Gastrocnemius medialis (tissue), 4 donors: ENCODE measurements at regions not wholly inside any gene's neighbourhood (a gene's known extent, or its start where the extent isn't known, plus 50 kb on each side); places are given as distances from the start of the nearest gene placed in this dataset.

ENCODE experiments used
- ATAC-seq, 2 donors: fragments of 150-250 bp; one replicate each; pipeline ENCODE4 v1.9.1; 2016
- DNase-seq, 2 donors: peaks; one replicate each; pipeline ENCODE4 v3.0.0-alpha.2; 2019
- H3K27ac ChIP-seq, 4 donors: fragments of 200-600 bp; sonication (generic); 1 replicate in 1 of 4; 2 replicates in 3 of 4; pipeline ENCODE4 v1.5.1; 2016 to 2018; ENCODE audit warnings: mild to moderate bottlenecking in 2 of 4, moderate library complexity in 1 of 4
- H3K27me3 ChIP-seq, 3 donors: fragments of 200-600 bp; sonication (generic) in 2 of 3; 1 replicate in 1 of 3; 2 replicates in 2 of 3; pipeline versions ENCODE4 v1.5.1 to v1.6.0; 2016 to 2019; ENCODE audit warnings: mild to moderate bottlenecking in 1 of 3, moderate library complexity in 1 of 3
- H3K36me3 ChIP-seq, 2 donors: fragments of 200-600 bp; sonication (generic) in 1 of 2; one replicate each; pipeline ENCODE4 v1.5.1; 2017 to 2018
- H3K4me1 ChIP-seq, 2 donors: fragments of 200-600 bp; sonication (generic) in 1 of 2; one replicate each; pipeline ENCODE4 v1.5.1; 2016 to 2017; ENCODE audit warnings: mild to moderate bottlenecking in 2 of 2
- H3K4me3 ChIP-seq, 4 donors: fragments of 200-600 bp; sonication (generic) in 3 of 4; 1 replicate in 1 of 4; 2 replicates in 3 of 4; pipeline ENCODE4 v1.5.1; 2016 to 2019; ENCODE audit warnings: mild to moderate bottlenecking in 2 of 4
- H3K9me3 ChIP-seq, 3 donors: fragments of 200-600 bp; sonication (generic) in 2 of 3; 1 replicate in 1 of 3; 2 replicates in 2 of 3; pipeline ENCODE4 v1.5.1; 2016 to 2019
- POLR2A ChIP-seq, 2 donors: fragments of 450-650 bp; IDR thresholded peaks; one replicate each; pipeline ENCODE4 v1.6.1; 2017; ENCODE audit warnings: antibody characterized with exemption in 2 of 2, mild to moderate bottlenecking in 2 of 2, moderate library complexity in 2 of 2
- in situ Hi-C, 4 donors: fragments of 200-750 bp; cut with MboI; loops; one replicate each; pipeline versions ENCODE4 v1.15.0 to v1.8.0; 2017; ENCODE audit warnings: low sequenced_read_pairs in 4 of 4
- intact Hi-C: fragments of 100-400 bp; cut with DNase I; formaldehyde crosslinking; loops from one replicate; pipeline ENCODE4 v1.15.1; 2023; ENCODE audit warnings: low total_unique reads
- TF ChIP-seq, protein P1 (sequence below), 5 experiments: fragments of 450-650 bp in 3 of 5; fragments of 200-600 bp in 2 of 5; sonication (generic) in 2 of 5; IDR thresholded peaks in 4 of 5; conservative IDR thresholded peaks in 1 of 5; 1 replicate in 4 of 5; 2 replicates in 1 of 5; pipeline ENCODE4 v1.5.1; 2016 to 2019; ENCODE audit warnings: antibody characterized with exemption in 5 of 5, mild to moderate bottlenecking in 3 of 5, moderate library complexity in 3 of 5

DNA sequence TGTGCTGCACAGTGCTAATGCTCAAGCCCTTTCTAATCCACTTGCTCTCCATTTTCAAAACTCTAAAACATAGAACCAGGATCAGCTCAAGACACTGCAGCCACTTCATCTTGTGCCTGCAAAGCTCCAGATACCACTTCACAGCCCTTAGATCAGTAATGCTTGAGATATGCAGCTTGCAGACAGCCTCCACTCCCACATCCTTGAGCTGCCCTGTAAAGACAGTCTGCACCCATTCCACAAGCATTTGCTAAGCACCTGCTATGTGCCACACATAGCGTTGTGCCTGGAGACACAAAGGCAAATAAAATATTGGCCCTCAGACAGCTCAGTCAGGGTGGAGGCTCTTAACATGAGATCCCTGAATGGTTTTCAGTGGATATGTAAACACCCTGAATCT is 192.5 kb upstream of the SNX19 start:
- Histone ChIP-seq H3K4me1 (no peaks in the 10 kb centered on the region), H3K36me3 (no peaks in the 10 kb centered on the region), H3K9me3 (no peaks in the 10 kb centered on the region), H3K27ac (no peak overlapping the region), H3K4me3 (no peak overlapping the region), H3K27me3 (no peaks in the 10 kb centered on the region)
- TF ChIP-seq, protein P1, sequence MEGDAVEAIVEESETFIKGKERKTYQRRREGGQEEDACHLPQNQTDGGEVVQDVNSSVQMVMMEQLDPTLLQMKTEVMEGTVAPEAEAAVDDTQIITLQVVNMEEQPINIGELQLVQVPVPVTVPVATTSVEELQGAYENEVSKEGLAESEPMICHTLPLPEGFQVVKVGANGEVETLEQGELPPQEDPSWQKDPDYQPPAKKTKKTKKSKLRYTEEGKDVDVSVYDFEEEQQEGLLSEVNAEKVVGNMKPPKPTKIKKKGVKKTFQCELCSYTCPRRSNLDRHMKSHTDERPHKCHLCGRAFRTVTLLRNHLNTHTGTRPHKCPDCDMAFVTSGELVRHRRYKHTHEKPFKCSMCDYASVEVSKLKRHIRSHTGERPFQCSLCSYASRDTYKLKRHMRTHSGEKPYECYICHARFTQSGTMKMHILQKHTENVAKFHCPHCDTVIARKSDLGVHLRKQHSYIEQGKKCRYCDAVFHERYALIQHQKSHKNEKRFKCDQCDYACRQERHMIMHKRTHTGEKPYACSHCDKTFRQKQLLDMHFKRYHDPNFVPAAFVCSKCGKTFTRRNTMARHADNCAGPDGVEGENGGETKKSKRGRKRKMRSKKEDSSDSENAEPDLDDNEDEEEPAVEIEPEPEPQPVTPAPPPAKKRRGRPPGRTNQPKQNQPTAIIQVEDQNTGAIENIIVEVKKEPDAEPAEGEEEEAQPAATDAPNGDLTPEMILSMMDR (IDR thresholded peaks at IDR 0.05 in 4 of 5, conservative IDR thresholded peaks at IDR 0.05 in 1 of 5) = no peak
- no peak for TF ChIP-seq POLR2A (IDR thresholded peaks at IDR 0.05)
- intact Hi-C loops (no loop called here), in situ Hi-C loops (no loop called here)
- DNase-seq = no peak
- no peak for ATAC-seq

DNA sequence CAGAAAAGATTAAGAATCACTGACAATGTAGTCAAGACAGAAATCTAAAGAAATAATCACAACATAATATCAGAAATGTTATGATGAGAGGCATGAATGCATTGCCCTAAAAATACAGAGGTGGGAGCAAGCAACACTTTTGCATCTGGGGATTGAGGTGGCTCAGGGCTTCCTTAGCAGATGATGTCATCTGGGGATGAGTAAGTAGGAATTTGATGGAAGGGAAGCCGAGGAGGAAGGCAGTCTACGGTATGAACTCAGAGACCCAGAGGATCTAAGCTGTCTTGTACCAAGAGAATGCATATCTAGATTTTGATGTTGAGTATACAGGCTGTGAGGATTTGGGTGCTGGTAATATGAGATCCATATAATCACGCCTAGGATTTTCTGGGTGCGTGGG is 193.0 kb upstream of the SNX19 start:
- DNase-seq (no peak), ATAC-seq (no peak)
- TF ChIP-seq, protein P1 (IDR thresholded peaks at IDR 0.05 in 4 of 5, conservative IDR thresholded peaks at IDR 0.05 in 1 of 5) = no peak
- TF ChIP-seq POLR2A (IDR thresholded peaks at IDR 0.05) = no peak
- no peaks in the 10 kb centered on the region for H3K27me3 ChIP-seq
- in situ Hi-C loops (no loop called here), intact Hi-C loops (no loop called here)
- H3K27ac ChIP-seq = no peak overlapping the region
- no peak overlapping the region for H3K4me3 ChIP-seq
- no peaks in the 10 kb centered on the region for H3K4me1 ChIP-seq
- H3K36me3 ChIP-seq = no peaks in the 10 kb centered on the region
- H3K9me3 ChIP-seq = no peaks in the 10 kb centered on the region

DNA sequence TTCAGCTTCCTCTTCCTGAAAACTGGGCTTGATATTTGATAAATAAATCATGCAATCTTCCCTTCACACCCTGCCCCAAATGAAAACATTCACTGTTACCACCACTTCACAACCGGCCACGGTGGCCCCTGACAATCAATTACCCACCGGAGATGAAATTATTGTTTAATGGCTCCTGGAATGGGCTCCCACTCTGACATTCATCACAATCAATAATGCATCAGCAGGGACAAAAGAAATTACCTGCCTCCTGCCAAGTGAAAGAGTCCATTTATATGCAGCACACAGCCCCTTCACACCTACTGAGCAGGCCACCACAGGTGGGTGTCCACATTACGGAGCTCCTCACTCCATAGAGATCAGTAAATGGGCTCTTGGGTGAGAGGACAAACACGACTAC is 193.5 kb upstream of the SNX19 start:
- H3K4me1 ChIP-seq = no peaks in the 10 kb centered on the region
- H3K36me3 ChIP-seq = no peaks in the 10 kb centered on the region
- intact Hi-C loops (no loop called here), in situ Hi-C loops (no loop called here)
- no peaks in the 10 kb centered on the region for H3K9me3 ChIP-seq
- H3K27me3 ChIP-seq = no peaks in the 10 kb centered on the region
- DNase-seq = no peak
- H3K27ac ChIP-seq = no peak overlapping the region
- no peak overlapping the region for H3K4me3 ChIP-seq
- ATAC-seq = no peak
- TF ChIP-seq, protein P1 (IDR thresholded peaks at IDR 0.05 in 4 of 5, conservative IDR thresholded peaks at IDR 0.05 in 1 of 5) = no peak
- no peak for TF ChIP-seq POLR2A (IDR thresholded peaks at IDR 0.05)

DNA sequence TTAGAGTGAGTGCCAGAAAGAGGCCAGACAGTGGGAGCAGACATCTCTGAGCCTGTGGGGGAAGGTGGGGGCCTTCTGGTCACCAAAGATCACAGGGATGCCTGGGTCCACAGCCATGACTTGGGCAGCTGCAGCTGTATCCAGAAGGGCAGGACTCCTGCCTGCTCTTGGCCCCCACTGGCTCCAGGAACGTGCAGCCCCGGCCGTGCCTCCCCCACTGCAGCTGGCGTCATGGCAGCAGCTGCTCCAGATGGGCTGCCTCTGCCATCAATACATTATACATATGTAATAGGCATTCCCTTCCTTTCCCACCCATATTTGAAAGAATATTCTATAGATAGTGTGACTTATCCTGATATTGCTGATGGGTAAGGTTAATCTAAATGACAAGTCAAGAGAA is 195.5 kb upstream of the SNX19 start:
- intact Hi-C loops (no loop called here), in situ Hi-C loops (no loop called here)
- ATAC-seq (no peak), DNase-seq (no peak)
- no peak overlapping the region for H3K4me3 ChIP-seq
- H3K9me3 ChIP-seq = no peaks in the 10 kb centered on the region
- no peaks in the 10 kb centered on the region for H3K4me1 ChIP-seq
- H3K27ac ChIP-seq = no peak overlapping the region
- TF ChIP-seq, protein P1 (IDR thresholded peaks at IDR 0.05 in 4 of 5, conservative IDR thresholded peaks at IDR 0.05 in 1 of 5) = no peak
- no peak for TF ChIP-seq POLR2A (IDR thresholded peaks at IDR 0.05)
- no peaks in the 10 kb centered on the region for H3K36me3 ChIP-seq
- H3K27me3 ChIP-seq = no peaks in the 10 kb centered on the region

DNA sequence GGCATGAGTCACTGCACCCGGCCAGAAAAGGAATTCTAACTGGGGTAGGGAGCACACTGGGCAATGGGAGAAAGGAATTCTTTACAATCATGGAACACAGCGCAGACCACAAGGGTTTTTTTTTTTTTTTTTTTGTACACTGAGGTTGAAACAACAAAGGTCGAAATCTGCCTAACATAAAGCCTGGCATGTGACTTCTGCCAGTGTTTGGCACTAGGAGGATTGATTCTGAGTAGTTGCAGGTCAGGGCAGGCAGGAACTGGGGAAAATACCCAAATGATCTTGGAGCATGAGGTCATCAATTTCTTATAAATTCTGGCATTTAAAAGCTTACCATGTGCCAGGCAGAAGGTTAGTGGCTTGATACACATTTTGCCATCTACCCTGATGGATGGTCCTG is 202.0 kb upstream of the SNX19 start:
- H3K4me3 ChIP-seq = no peak overlapping the region
- TF ChIP-seq POLR2A (IDR thresholded peaks at IDR 0.05) = no peak
- TF ChIP-seq, protein P1 (IDR thresholded peaks at IDR 0.05 in 4 of 5, conservative IDR thresholded peaks at IDR 0.05 in 1 of 5) = no peak
- intact Hi-C loops (no loop called here), in situ Hi-C loops (no loop called here)
- no peak overlapping the region for H3K27ac ChIP-seq
- no peaks in the 10 kb centered on the region for H3K36me3 ChIP-seq
- DNase-seq (no peak), ATAC-seq (no peak)
- no peaks in the 10 kb centered on the region for H3K4me1 ChIP-seq
- no peaks in the 10 kb centered on the region for H3K27me3 ChIP-seq
- no peaks in the 10 kb centered on the region for H3K9me3 ChIP-seq
